ENCODE measurements at regions not wholly inside any gene's neighbourhood (a gene's known extent, or its start where the extent isn't known, plus 50 kb on each side); places are given as distances from the start of the nearest gene placed in this dataset.

GRCh38 chr7:25565949-25566348 is 337.7 kb upstream of the NPVF start (continued):
- TF ChIP-seq ELK1 (IDR thresholded peaks at IDR 0.05; ENCODE audit: low read depth, low read length) (no peak), EHMT2 (IDR thresholded peaks at IDR 0.05; ENCODE audit: low read depth) (no peak), KDM1A (IDR thresholded peaks at IDR 0.05; ENCODE audit: low read depth) (no peak), NFE2L2 (conservative IDR thresholded peaks at IDR 0.05; ENCODE audit: low read length) (no peak)

- peaks cover 5% of the 10 kb centered on the region; the same call in 1 of the 3 replicates for H3K4me1 ChIP-seq
- DNase-seq (ENCODE audit: low read depth in 1 of 2, low spot score in 1 of 2): no peak
- CTCF ChIA-PET: interaction anchor here (0.7 to 8.9 kb wide), 17 partner anchors 11 to 325 kb away, joined by 3 to 114 read pairs (median 4); no protein-coding TSS in a partner anchor
These were observed 339.1 kb upstream of the NPVF start for GRCh38 chr7:25567430-25567829.

GRCh38 chr7:25569765-25570164 is 341.5 kb upstream of the NPVF start:
- TF ChIP-seq CEBPB (IDR thresholded peaks at IDR 0.05) (no peak), TP53 (CRISPR knock-in tag; IDR thresholded peaks at IDR 0.05) (no peak), HDAC2 (IDR thresholded peaks at IDR 0.05) (no peak), EHF (CRISPR knock-in tag; IDR thresholded peaks at IDR 0.05) (no peak)
- ChIA-PET POLR2A (no interaction called here), CTCF (interaction anchor here (0.6 to 5.0 kb wide), 10 partner anchors 9 to 312 kb away, joined by 3 to 34 read pairs (median 4); no protein-coding TSS in a partner anchor)
- Histone ChIP-seq H3K4me1 (peaks cover 5% of the 10 kb centered on the region; the same call in 1 of the 3 replicates), H3K4me3 (no peak overlapping the region), H3K4me2 (no peak overlapping the region), H3K9me3 (no peaks in the 10 kb centered on the region), H3K27ac (no peak overlapping the region)
- no peak for ATAC-seq
- FAIRE-seq: no peak
- WGBS (ENCODE audit: missing lambda C conversion rate): 33% methylated on average over 3 of the region's 3 CpGs
- no peak for DNase-seq (ENCODE audit: low read depth in 1 of 2, low spot score in 1 of 2)

More at GRCh38 chr7:25567430-25567829, 339.1 kb upstream of the NPVF start:
- WGBS (ENCODE audit: missing lambda C conversion rate): 71% methylated on average over 7 of the region's 7 CpGs
- no peak overlapping the region for H3K27ac ChIP-seq
- H3K4me3 ChIP-seq: no peak overlapping the region
- POLR2A ChIA-PET: no interaction called here
- ATAC-seq: no peak
- peak; percentile 59 for FAIRE-seq
- H3K4me2 ChIP-seq: no peak overlapping the region
- TF ChIP-seq KDM1A (IDR thresholded peaks at IDR 0.05; ENCODE audit: low read depth) (no peak), EHMT2 (IDR thresholded peaks at IDR 0.05; ENCODE audit: low read depth) (no peak), KDM5A (IDR thresholded peaks at IDR 0.05) (no peak), GATA3 (IDR thresholded peaks at IDR 0.05; ENCODE audit: borderline replicate concordance) (no peak), FOXS1 (CRISPR knock-in tag; IDR thresholded peaks at IDR 0.05) (no peak), ZC3H11A (IDR thresholded peaks at IDR 0.05) (no peak), ZFP36 (IDR thresholded peaks at IDR 0.05; ENCODE audit: borderline replicate concordance, partially characterized antibody) (no peak), NFE2L2 (conservative IDR thresholded peaks at IDR 0.05; ENCODE audit: low read length) (no peak), HOXA7 (CRISPR knock-in tag; IDR thresholded peaks at IDR 0.05) (no peak), EHF (CRISPR knock-in tag; IDR thresholded peaks at IDR 0.05) (no peak), CTCF (IDR thresholded peaks at IDR 0.05) (no peak), MAX (IDR thresholded peaks at IDR 0.05) (no peak), ATOH8 (CRISPR knock-in tag; IDR thresholded peaks at IDR 0.05; ENCODE audit: low read depth) (no peak), MAFK (IDR thresholded peaks at IDR 0.05; ENCODE audit: partially characterized antibody) (no peak), JUN (IDR thresholded peaks at IDR 0.05) (no peak)
- no peaks in the 10 kb centered on the region for H3K9me3 ChIP-seq

Data from A549 (cell line).